ENCODE measurements at regions not wholly inside any gene's neighbourhood (a gene's known extent, or its start where the extent isn't known, plus 50 kb on each side); places are given as distances from the start of the nearest gene placed in this dataset.
A peak's percentile ranks its signal among the peaks of the same experiment; 100 is the strongest.

DNA sequence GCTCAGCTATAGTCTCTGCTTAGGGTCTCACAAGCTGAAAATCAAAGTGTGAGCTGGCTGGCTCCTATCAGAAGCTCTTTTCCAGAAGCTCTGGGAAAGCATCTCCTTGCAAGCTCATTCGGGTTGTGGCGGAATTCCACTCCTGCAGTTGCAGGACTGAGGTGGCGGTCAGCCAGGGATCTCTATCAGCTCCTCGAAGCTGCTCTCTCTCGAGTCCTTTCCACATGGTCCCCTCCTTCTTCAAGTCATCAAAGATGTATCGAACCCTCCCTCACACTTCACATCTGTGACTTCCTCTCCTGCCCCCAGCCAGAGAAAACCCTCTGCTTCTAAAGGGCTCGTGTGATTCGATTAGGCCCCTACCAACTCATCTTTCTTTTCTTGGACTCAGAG, 141.7 kb downstream of the ZFP36L2 start:
- DNase-seq = no peak

DNA sequence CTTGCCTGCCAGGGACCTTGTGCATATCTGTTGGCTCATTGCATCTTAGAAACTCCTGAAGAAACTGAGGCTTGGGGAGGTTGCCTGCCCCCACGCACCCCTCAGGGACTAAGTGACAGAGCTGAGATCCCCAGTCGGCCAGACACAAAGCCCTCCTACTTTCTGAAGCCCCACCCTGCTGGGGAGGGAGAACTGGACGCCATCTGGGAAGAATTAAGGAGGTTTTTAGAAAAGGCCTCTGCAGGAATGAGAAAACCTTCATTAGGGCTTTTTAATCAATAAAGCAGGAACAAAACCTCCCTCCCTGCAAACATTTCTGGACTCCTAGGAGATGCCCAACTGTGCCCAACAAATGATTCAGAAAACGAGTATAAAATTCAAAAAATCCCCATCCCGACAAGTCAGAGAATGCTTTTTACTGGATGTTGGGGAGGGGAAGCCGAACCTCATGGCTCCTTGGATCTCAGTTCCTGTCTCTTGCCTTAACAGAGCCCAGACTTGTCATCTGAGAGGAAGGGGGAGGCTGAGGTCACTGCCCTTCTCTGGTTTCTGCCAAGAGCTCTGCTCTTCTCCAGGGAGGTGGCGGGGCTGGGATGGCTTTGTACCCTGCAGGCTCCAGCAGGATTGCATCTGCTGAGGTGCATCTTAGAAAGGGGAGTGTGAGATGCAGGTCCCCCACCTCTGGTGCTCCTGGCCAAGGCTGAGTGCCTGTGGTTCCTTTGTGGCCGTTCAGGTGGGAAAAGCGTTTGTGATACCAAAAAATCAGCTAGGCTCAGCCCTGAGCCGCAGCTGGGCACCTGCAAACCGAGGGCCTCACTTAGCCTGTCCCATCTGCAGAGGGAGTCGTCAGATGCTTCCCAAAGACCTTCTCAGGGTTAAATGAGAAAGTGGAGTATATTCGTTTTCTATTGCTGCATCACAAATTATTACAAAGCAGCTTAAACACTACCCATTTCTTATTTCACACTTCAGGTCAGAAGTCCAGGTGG, 142.4 kb downstream of the ZFP36L2 start:
- peak; percentile 63 for DNase-seq

DNA sequence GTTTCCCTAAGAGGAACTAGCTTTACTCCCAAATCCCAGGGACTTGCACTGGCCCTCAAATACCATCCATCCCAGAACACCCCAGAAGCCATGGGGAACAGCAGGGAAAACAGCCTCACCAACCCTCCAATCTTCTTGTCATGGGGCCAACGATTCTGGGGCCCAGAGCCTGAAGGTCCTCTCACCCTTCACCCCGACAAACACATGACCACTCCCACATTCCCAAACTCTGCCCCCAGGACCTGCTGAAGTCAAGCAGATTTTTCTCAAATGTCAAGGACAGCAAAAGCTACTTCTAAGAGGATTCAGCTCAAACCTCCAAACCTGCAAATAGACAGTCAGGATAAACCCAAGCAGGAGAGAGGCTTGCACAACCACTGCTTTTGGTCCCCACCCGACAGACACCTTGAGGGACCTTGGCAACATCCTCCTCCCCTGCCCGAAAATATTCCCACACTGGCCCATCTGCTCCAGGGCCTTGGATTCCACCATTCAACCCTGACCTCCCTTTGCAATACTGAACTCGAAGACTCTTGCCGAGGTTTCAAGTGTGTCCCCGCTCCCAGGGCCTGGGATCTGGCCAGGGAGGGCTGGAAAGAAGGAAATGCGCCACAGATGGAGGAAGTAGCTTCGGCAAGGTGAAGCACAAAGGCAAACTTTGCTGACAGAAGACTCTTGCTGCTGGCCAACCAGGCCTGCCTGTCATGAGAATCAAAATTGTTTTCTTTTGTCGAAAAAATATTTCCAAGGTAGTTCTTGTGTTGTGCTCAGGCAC, 143.3 kb downstream of the ZFP36L2 start:
- DNase-seq = no peak

DNA sequence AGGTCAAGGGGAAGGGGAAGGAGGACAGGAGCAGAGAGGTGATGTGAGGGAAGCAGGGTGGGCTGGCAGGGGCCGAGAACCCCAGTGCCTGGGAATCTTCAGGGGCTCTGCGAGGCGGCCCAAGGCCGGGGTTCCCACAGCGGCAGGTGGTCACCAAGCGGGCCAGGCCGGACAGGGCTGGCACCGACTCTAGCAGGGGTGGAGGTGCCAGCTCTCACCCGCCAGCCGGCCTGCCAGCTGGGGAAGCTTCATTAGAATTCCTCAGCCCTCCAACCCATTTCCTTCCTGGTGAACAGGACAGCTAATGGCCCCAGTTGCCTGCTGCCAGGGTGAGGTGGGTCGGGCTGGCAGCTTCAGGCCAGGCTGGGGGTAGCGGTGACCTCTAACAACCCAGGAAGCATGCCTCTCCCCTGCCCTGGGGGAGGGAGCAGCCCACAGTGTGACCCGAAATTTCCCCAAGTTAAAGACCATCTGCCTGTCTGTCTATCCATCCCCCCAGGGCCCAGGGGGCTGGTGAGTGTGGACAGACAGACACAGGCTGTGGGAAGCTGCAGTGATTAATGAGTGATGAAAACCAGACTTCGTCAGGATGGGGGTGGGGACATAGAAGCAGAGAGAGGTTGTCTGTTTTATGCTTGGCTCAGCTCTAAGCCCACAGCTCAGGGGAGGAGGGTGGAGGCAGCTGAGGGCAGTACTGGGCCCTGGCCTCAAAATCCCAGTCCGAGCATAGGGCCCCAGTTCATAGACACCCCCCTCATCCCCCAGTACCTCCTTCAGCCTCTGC, 144.1 kb downstream of the ZFP36L2 start:
- peak; percentile 35 for DNase-seq

DNA sequence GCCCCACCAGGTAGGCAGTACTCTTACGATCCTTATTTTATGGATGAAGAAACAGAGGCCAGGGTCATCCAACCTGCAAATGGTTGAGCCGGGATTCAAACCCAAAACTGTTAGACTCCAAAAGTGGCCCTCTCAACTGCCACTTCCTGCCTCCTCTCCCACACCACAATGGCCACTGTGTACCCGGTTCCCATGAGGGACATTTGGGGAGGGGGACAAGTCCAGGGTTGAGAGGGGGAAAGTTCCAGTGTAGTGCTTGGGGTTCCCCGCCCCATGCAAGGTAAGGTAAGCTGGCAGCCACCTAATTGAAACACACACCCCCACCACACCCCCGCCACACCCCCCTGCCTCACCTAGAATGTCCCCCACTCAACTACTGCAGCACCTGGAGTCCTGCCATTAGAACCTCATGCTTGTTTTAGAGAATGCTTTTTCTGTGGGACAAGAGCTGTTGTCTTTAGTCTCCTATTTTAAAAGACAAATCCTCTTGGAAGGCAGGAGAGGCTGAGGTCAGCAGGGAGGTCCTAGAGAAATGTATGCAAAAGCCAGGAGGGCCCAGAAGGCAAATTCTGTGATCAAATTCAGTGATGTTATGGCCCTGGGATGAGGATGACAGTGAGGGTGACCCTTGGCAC, 145.2 kb downstream of the ZFP36L2 start:
- DNase-seq = no peak

DNA sequence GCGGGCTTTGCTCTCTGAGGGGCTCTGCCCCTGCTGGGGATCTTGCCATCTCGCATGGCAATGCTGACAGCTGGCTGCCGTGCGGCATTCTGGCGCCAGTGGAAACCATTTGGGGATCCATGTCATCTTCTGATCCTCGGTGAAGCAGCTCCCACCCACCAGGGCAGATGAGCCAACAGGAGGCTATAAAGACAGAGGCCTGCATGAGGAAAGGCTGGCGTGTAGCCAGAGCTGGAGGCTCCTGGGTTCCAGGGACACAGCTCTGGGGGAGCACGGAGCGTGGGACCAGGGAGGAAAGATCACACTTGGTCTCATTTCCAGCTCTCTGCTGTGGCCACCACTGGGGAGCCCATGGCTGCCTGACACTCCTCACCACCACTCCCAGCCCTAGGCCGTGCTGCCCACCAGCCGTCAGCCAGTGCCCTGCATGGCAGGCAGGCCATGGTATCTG, 145.8 kb downstream of the ZFP36L2 start:
- no peak for DNase-seq

DNA sequence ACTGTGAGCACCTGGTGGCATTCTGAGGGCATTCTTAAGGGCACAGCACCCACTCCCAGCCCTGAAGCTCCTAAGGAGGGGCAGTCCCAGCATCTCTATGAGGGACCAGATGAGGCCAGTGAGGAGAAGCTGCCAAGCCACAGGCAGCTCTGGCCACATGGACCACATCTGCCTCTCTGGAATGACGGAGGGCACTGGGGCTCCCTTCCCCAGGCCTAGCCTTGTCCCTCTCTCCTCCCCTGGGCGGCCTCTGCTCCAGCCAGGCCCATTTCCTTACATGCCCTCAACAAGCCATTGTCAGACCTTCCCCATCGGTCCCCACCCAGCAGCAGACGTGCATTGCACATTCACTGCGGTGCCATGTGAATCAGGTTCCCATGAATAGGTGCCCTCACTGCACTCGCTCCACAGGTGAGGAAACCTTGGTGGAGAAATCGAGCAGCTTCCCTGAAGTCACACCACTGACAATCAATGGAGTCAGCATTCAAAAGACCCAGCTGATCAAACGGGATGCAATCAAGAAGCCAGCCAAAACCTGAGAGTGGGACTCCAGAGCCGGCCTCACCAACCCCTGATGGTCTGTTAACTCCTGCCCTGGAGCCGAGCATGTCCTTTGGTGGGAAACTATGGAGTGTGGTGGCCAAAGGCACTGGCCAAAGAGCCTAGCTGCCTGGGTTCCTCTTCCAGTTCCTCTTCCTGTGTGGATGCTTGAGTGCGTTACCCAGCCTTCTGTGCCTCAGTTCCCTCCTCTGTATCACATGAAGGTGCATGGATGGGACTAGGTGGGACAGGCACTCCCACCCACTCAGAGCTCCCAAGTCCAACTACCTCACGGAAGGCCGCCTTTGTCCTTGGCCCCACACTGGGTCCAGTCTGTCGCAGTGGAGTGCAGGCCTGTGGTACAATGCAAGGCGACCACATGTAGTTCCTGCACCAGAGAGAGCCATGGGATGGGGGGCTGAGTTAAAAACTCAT, 147.3 kb downstream of the ZFP36L2 start:
- DNase-seq = no peak

DNA sequence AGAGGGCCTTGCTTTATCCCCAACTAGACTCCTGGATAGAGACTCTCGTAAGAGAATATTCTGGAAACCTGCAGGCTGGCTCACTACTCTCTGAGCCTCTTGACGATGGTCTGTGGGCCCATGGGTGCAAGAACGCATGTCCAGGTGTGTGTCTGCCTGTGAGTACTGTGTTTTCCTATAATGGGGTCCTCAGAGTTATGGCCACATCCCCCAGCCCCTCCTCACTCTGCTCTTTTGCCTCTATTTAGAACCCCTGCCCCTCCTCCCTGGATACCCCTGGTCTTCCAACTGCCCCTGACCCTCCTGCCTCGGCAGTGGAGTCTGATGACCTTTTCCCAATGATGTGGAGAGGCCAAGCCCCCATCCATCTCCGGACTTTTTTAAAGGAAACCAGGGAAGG, 148.1 kb downstream of the ZFP36L2 start:
- DNase-seq = no peak

DNA sequence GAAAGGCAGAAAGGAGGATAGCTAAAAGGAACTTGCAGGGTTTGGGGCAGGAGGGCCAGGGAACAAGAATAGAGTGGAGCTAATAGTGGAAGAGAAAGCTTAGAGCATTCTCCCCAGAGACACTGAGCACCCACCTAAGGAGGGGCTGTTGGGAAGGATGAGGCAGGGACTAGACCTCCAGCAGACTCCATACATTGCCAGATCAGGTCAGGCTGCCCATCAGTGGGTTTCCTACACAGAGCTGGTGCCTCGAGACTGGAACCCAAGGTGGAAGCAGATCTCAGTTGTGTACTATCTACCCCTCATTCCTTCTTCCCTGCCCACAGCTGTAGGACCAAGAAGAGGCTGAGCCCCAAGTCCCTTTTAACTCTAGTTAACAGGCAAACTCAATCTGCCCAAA, 148.5 kb downstream of the ZFP36L2 start:
- DNase-seq = no peak

DNA sequence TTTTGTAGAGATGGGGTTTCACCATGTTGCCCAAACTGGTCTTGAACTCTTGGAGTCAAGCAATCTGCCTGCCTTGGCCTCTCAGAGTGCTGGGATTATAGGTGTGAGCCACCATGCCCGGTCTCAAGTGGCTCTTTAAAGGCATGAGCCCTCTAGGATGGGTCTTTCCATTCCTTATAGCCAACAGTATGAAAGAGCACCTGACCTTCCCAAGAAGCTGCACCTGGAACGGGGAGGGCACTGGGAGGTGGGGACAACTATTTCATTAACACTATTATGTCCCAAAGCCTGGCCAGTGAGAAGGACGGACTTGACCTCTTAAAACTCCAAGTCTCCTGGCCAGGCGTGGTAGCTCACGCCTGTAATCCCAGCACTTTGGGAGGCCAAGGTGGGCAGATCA, 149.7 kb downstream of the ZFP36L2 start:
- DNase-seq = no peak

DNA sequence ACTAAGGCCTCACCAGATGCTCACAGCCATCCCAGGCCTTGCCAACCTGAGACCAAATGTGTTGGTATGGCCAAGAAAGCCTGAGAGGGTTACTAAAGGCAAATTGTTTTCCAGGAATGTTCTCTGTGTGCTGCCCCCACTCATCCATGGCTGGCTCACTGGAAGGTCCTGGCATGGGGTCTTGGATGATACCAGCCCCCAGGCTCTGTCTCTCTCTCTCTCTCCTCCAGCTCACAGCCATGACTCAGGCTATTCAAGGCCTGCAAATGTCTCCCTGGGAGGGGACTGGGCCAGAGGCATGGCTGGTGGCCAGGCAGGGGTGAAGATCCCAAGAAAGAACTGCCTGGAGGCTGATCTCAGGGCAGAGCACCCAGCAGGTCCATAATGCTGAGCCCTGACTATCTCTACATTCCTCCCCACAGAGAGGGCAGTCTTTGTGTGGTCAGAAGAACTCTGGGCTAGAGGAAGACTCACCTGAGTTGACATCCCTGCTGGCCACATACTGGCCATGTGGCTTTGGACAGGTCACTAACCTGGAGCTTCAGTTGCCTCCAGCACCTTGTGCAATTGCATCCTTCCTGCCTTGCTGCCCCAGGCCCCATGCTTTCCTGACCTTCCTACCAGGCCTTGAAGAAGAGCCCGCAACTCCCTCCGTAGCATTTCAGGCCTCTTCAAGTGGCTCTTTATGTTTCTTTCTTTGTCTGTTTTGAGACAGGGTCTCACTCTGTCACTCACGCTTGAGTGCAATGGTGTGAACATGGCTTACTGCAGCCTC, 150.4 kb downstream of the ZFP36L2 start:
- no peak for DNase-seq

DNA sequence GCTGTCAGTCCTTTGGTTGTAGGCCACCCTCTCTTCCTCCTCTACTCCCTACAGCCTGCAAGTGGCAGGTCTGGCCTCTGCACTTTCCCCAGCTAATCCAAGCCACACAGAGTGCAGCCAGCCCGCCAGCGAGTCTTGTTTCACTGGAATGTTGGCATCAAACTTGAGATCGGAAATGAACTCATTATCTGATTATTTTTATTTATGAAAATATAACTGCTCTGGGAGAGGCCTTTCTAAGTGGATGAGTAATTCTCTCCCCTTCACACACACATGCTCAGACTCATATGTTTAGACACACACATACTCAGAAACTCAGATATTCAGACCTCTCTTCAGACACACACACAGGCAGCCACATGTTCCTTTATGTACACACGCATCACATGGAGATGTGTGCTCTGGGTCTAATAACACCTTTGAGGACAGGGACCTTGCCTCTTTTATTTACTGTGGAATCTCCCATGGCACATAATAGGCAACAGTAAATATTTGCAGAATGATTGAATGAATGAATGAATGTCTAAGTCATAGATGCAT, 151.3 kb downstream of the ZFP36L2 start:
- no peak for DNase-seq

DNA sequence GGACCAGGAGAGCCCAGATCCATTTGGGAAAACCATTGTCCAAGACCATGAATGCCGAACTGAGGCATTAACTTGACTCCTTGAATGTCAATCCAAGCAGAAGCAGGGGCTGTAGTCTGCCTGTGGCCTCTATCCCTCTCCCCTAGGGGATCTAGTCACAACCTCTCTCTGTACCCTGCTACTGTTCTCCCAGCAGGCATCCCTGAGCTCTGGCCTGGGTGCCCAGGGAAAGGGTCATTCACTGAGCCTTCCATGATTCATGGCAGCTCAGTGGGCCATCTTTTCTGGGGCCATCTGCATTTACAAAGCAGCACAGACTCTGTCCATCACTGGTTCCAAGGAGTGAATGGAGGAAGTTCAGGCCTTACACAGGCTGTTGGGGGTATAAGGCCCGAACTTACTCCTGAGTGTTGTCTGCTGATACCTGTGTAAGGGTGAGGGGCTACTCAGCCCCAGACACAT, 151.8 kb downstream of the ZFP36L2 start:
- DNase-seq = no peak

DNA sequence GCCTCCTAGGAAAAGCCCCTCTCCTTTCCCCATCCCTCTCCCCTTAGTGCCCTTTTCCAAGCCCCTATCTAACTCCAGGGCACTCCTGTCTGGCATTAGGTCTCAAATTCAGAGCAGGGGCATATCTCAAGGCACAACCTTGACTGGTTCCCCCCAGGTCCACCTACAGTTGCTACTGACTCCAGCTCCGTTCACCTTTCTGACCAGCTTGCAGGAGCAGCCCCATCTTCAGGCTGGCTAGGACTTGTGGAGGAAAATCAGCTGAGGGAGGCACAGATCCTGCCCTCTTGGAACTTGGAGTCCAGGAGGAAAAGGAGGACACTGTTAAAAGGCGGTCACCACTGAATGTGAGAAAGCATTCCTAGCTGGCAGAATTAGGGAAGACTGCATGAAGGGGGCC, 152.4 kb downstream of the ZFP36L2 start:
- DNase-seq = no peak

DNA sequence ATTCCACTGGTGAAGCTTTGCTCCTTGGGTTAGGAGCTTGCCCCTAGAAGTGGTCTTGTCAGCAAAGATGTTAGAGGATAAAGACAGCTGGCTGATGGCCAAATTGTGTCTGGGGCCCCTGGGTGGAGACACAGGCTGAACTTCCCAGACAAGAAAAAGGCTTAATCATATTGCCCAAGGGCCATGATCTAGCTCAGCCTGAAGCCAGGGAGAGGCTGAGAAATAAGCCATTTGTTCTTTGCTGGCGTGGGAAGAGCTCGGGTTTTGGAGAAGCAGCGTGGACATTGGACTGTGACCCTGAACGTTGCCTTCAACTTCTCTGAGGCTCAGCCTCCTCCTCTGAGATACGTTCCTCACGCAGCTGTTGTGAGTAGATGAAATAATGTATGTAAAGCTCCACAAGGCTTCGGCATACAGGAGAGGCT, 153.0 kb downstream of the ZFP36L2 start:
- no peak for DNase-seq

DNA sequence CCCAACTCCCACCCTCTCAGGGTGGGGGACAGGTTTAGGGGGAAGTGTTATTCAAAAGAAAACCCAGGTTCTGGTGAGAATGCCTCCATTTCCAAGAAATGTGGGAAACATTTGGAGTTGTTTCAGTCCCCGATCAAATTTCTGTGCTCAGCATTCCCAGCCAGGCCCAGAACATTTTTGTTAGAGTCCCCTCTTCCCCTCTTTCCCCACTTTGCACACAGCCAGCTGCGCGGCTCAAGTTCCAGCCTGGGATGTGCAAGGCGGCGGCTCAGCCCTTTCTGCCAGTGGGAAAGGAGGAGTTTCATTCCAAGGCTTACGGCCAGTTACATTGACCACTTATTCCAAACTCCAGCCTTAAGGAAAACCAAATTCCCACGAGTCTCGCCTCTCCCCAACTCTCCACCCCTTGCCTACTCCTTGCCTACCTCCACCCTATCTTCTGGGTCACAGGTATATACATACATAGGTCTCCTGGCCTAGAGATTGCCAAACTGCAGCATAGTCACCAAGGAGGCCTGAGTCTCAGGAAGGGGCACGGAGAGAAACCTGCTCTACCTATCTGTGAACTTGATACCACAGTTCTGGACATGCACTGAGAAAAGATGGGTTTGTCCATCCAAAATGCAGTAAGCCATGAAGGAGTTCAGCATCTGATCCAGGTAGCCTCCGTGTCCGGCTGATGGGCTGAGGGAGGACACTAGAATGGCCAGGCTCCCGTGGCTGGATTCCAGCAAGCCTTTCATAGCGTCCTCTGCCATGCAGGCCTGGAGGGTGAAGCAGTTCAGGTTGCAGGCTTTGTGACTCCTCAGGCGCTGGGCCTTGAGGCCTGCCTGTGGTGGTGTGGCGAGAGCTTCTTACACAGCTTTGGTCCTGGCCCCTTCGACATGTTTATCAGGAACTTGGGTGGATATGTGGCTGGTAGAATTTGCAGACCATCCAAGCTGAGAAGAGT, 154.5 kb downstream of the ZFP36L2 start:
- no peak for DNase-seq

DNA sequence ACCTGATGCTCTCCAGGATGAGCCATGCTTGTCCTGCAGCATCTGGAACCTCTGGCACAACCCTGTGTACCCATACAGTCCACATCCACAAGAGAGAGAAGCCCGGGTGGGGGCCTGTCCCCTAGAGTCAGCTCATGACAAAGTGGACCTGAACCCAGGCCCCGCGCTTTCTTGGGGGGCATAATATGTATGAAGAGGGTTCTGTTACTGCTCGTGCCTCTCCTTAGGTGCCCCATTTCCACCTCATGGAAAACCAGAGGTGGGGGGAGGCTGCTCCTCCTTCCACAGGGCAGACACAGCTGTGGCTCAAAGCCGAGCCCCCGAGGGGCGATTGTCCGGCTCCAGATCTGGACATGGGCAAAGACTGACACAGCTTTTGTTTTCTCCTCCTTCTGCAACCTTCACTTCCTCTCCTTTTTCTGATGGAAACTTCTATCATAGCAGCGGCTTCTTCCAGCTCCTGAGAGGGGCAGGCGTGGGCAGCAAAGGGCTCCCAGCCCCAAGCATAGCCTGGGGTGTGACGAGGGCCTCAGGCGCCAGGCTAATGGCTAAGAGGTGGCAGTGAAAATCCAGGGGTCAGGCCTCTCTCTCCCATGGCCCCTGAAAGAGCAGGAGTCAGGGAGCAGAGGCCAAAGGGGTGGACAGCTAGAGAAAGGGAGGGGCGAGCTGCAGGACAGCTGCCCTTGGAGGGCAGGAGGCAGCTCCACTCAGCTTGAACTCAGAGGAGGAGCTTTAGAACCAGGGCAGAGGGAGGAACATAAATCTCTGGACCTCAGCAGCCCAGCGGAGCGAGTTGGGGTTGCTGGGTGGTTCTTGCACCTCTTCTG, 155.5 kb downstream of the ZFP36L2 start:
- no peak for DNase-seq

DNA sequence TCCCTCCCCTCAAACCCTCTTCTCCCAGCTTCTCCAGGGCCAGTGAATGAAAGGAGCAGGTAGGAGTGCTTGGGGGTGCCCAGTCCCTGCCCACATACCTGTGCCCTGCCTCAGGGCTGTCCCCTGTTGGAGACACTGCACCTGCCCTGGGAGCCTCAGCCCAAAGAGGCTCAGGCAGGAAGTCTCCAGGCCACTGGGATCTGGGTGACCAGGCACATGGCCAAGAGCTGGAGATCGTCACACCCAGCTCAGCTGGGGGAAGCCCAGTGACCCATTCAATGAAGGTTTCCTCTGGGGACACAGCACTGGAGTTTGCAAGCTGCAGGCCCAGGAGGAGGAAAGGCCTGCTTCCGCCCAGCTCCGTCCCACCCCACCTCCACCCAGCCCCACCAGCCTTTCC, 156.4 kb downstream of the ZFP36L2 start:
- no peak for DNase-seq
